IMR-90 (cell line): ENCODE measurements at regions not wholly inside any gene's neighbourhood (a gene's known extent, or its start where the extent isn't known, plus 50 kb on each side); places are given as distances from the start of the nearest gene placed in this dataset.

ENCODE experiments used
- ATAC-seq: fragments of 200-7000 bp; cut with Tn5 transposase; 2 replicates; pipeline ENCODE4 v1.9.1; 2020; ENCODE audit warnings: low read depth, mild to moderate bottlenecking, moderate library complexity
- BruUV-seq: library from RNA; stranded (reverse); fragments of 400-500 nt; replicated peaks from 2 replicates; lab custom pipeline; 2021; lab: Mats Ljungman, UMichigan
- CTCF ChIA-PET: fragments of 300-600 bp; formaldehyde crosslinking; extraction: SDS; loops from one replicate; lab custom pipeline; 2021; ENCODE audit warnings: antibody characterized with exemption; lab: Yijun Ruan, JAX
- POLR2A ChIA-PET: fragments of 300-600 bp; sonication (Branson Sonifier 250); formaldehyde crosslinking; loops from one replicate; lab custom pipeline; 2022; ENCODE audit warnings: antibody characterized with exemption; ENCODE audit not compliant: unreplicated experiment; lab: Charles Lee
- DNase-seq: peaks from one replicate; pipeline ENCODE4 v3.0.0; 2013
- H2AFZ ChIP-seq: replicated peaks from 2 replicates; pipeline ENCODE3; 2013; ENCODE audit warnings: low read length, mild to moderate bottlenecking; ENCODE audit not compliant: poor library complexity
- H2AK5ac ChIP-seq: 2 replicates; pipeline ENCODE4 v1.6.1; 2013; ENCODE audit warnings: low read depth, low read length, inconsistent platforms
- H2AK9ac ChIP-seq: replicated peaks from 2 replicates; pipeline ENCODE3; 2013; ENCODE audit warnings: mild to moderate bottlenecking, low read depth, low read length, moderate library complexity; ENCODE audit not compliant: poor library complexity
- H2BK120ac ChIP-seq: 2 replicates; pipeline ENCODE4 v1.6.1; 2013; ENCODE audit warnings: low read depth, low read length, inconsistent platforms
- H2BK15ac ChIP-seq: 3 replicates; pipeline ENCODE4 v1.6.1; 2013; ENCODE audit warnings: low read depth, low read length, inconsistent platforms
- H2BK20ac ChIP-seq: 2 replicates; pipeline ENCODE4 v1.6.1; 2013; ENCODE audit warnings: low read depth, mild to moderate bottlenecking, inconsistent platforms, low read length, moderate library complexity
- H2BK5ac ChIP-seq: 2 replicates; pipeline ENCODE4 v1.6.1; 2013; ENCODE audit warnings: mild to moderate bottlenecking, low read depth, low read length, inconsistent platforms; ENCODE audit not compliant: poor library complexity, severe bottlenecking
- H3K14ac ChIP-seq: replicated peaks from 2 replicates; pipeline ENCODE4 v1.6.1; 2013; ENCODE audit warnings: low read depth, low read length, inconsistent platforms
- H3K18ac ChIP-seq: 2 replicates; pipeline ENCODE4 v1.6.1; 2013; ENCODE audit warnings: low read depth, low read length, control low read depth
- H3K23ac ChIP-seq: 2 replicates; pipeline ENCODE4 v1.6.1; 2013; ENCODE audit warnings: low read depth, low read length, inconsistent platforms
- H3K27ac ChIP-seq: 2 replicates; pipeline ENCODE4 v1.5.1; 2013; ENCODE audit warnings: mild to moderate bottlenecking, control low read depth, low read length; ENCODE audit not compliant: insufficient read depth
- H3K27me3 ChIP-seq: 2 replicates; pipeline ENCODE4 v1.6.1; 2013; ENCODE audit warnings: low read length; ENCODE audit not compliant: control insufficient read depth, insufficient read depth
- H3K36me3 ChIP-seq: 2 replicates; pipeline ENCODE4 v1.6.1; 2013; ENCODE audit warnings: low read length, mixed read lengths; ENCODE audit not compliant: control insufficient read depth, insufficient read depth
- H3K4ac ChIP-seq: 2 replicates; pipeline ENCODE4 v1.6.1; 2013; ENCODE audit warnings: low read depth, low read length, inconsistent platforms
- H3K4me1 ChIP-seq: 2 replicates; pipeline ENCODE4 v1.6.1; 2013; ENCODE audit warnings: low read length, mixed read lengths; ENCODE audit not compliant: control insufficient read depth, insufficient read depth
- H3K4me2 ChIP-seq: 2 replicates; pipeline ENCODE4 v1.6.1; 2013; ENCODE audit warnings: low read depth, mild to moderate bottlenecking, control low read depth, low read length, moderate library complexity
- H3K4me3 ChIP-seq: 2 replicates; pipeline ENCODE4 v1.5.1; 2013; ENCODE audit warnings: low read depth, mild to moderate bottlenecking, control low read depth, low read length, moderate library complexity; ENCODE audit not compliant: insufficient read depth
- H3K56ac ChIP-seq: 2 replicates; pipeline ENCODE4 v1.6.1; 2013; ENCODE audit warnings: low read length, inconsistent platforms; ENCODE audit not compliant: insufficient read depth; ENCODE audit errors: extremely low read depth
- H3K79me1 ChIP-seq, 2 experiments: 2 replicates each; pipeline ENCODE4 v1.6.1; 2013; ENCODE audit warnings: low read length in 2 of 2, inconsistent platforms in 1 of 2, low read depth in 1 of 2
- H3K9ac ChIP-seq: 2 replicates; pipeline ENCODE4 v1.6.1; 2013; ENCODE audit warnings: low read depth, low read length, control low read depth
- H3K9me1 ChIP-seq: 2 replicates; pipeline ENCODE4 v1.6.1; 2013; ENCODE audit warnings: low read length, inconsistent platforms; ENCODE audit not compliant: insufficient read depth
- H3K9me3 ChIP-seq: 2 replicates; pipeline ENCODE4 v1.6.1; 2013; ENCODE audit warnings: low read length; ENCODE audit not compliant: control insufficient read depth, insufficient read depth
- H4K20me1 ChIP-seq: 2 replicates; pipeline ENCODE4 v1.6.1; 2013; ENCODE audit warnings: low read length, inconsistent platforms; ENCODE audit not compliant: insufficient read depth
- H4K5ac ChIP-seq: 2 replicates; pipeline ENCODE4 v1.6.1; 2013; ENCODE audit warnings: mild to moderate bottlenecking, low read depth, low read length, control low read depth
- H4K8ac ChIP-seq, 2 experiments: 2 replicates each; pipeline ENCODE4 v1.6.1; 2013; ENCODE audit warnings: low read depth in 2 of 2, low read length in 2 of 2, control low read depth in 1 of 2, inconsistent platforms in 1 of 2
- H4K91ac ChIP-seq: 2 replicates; pipeline ENCODE4 v1.6.1; 2013; ENCODE audit warnings: low read depth, low read length, inconsistent platforms; ENCODE audit not compliant: insufficient read depth
- BHLHE40 ChIP-seq: fragments of 150-350 bp; IDR thresholded peaks from 2 replicates; pipeline ENCODE4 v1.6.1; 2016; ENCODE audit warnings: mild to moderate bottlenecking, low read depth, low read length
- CEBPB ChIP-seq: IDR thresholded peaks from 2 replicates; pipeline ENCODE4 v1.6.1; 2012; ENCODE audit warnings: low read depth, low read length, improper control_type of control experiment
- CHD1 ChIP-seq: IDR thresholded peaks from 2 replicates; pipeline ENCODE4 v1.6.1; 2012; ENCODE audit warnings: low read depth, low read length, improper control_type of control experiment
- FOS ChIP-seq: fragments of 150-350 bp; IDR thresholded peaks from 2 replicates; pipeline ENCODE4 v1.6.1; 2016; ENCODE audit warnings: low read depth, low read length
- MAFK ChIP-seq: IDR thresholded peaks from 2 replicates; pipeline ENCODE4 v1.6.1; 2012; ENCODE audit warnings: low read depth, low read length, improper control_type of control experiment
- MAZ ChIP-seq: IDR thresholded peaks from 2 replicates; pipeline ENCODE4 v1.6.1; 2012; ENCODE audit warnings: low read depth, mild to moderate bottlenecking, low read length, improper control_type of control experiment, moderate library complexity, borderline replicate concordance
- MXI1 ChIP-seq: IDR thresholded peaks from 2 replicates; pipeline ENCODE4 v1.6.1; 2012; ENCODE audit warnings: low read depth, mild to moderate bottlenecking, low read length, moderate library complexity, borderline replicate concordance
- NFE2L2 ChIP-seq: fragments of 150-350 bp; IDR thresholded peaks from 2 replicates; pipeline ENCODE4 v1.6.1; 2016; ENCODE audit warnings: low read depth, mild to moderate bottlenecking, low read length
- POLR2A ChIP-seq: IDR thresholded peaks from 2 replicates; pipeline ENCODE4 v1.6.1; 2012; ENCODE audit warnings: mild to moderate bottlenecking, low read depth, low read length
- RAD21 ChIP-seq: IDR thresholded peaks from 2 replicates; pipeline ENCODE4 v1.6.1; 2012; ENCODE audit warnings: low read length, improper control_type of control experiment
- RCOR1 ChIP-seq: IDR thresholded peaks from 2 replicates; pipeline ENCODE4 v1.6.1; 2012; ENCODE audit warnings: mild to moderate bottlenecking, low read length, improper control_type of control experiment; ENCODE audit not compliant: insufficient replicate concordance
- RFX5 ChIP-seq: IDR thresholded peaks from 2 replicates; pipeline ENCODE4 v1.8.0; 2012; ENCODE audit warnings: low read depth, mild to moderate bottlenecking, low read length, moderate library complexity
- SMC3 ChIP-seq: fragments of 150-350 bp; IDR thresholded peaks from 2 replicates; pipeline ENCODE4 v1.6.1; 2016; ENCODE audit warnings: low read depth, mild to moderate bottlenecking, antibody characterized with exemption, low read length, moderate library complexity
- WGBS, 2 experiments: methylation state at CpG; one replicate each; pipeline versions ENCODE4 v1.1.5 to v1.1.7; 2013; ENCODE audit warnings: missing lambda C conversion rate in 2 of 2; ENCODE audit not compliant: insufficient read length in 1 of 2; ENCODE audit errors: extremely low coverage in 2 of 2; 5-methylcytosine and 5-hydroxymethylcytosine counted together
- dilution Hi-C: fragments of 300-500 bp; cut with HindIII; formaldehyde crosslinking; loops from one replicate; pipeline ENCODE4 v1.14.3; 2018; ENCODE audit warnings: low sequenced_read_pairs; ENCODE audit not compliant: unreplicated experiment
- in situ Hi-C: fragments of 300-500 bp; cut with MboI; formaldehyde crosslinking; loops from 3 replicates; pipeline ENCODE4 v1.14.3; 2019; ENCODE audit warnings: low sequenced_read_pairs, inconsistent platforms, mixed read lengths
- intact Hi-C: fragments of 100-400 bp; cut with micrococcal nuclease; formaldehyde crosslinking; loops from 2 replicates; pipeline ENCODE4 v1.10.0; 2022
- TF ChIP-seq, protein P1 (sequence below): fragments of 150-350 bp; IDR thresholded peaks from 2 replicates; pipeline ENCODE4 v1.6.1; 2017; ENCODE audit warnings: mild to moderate bottlenecking, antibody characterized with exemption, low read length, low read depth
- TF ChIP-seq, protein P2 (sequence below): conservative IDR thresholded peaks from 2 replicates; pipeline ENCODE4 v1.5.1; 2012; ENCODE audit warnings: mild to moderate bottlenecking, low read depth, low read length, improper control_type of control experiment
- TF ChIP-seq, protein P3 (sequence below): fragments of 150-350 bp; IDR thresholded peaks from 2 replicates; pipeline ENCODE4 v1.6.1; 2016; ENCODE audit warnings: low read depth, mild to moderate bottlenecking, low read length, moderate library complexity, borderline replicate concordance

DNA sequence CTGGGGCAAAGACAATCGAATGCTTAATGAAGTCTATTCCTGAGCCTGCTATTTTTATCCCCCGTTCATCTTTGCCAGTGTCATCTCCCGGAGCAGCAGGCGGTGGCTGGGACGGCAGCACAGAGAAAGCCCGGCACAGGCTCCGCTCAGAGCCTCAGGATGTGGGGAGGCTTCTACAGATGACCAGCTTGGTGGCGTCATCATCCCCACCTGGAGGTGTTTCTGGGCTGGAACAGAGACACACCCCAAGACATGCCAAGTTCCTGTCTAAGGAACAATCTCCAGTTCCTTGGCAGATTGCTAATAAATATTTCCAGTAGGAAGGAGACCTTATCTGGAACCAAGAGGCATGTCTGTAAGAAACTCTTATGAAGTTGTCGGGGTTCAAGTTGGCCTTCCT is 552.4 kb upstream of the MGMT start:
- H3K4me1 ChIP-seq: no peaks in the 10 kb centered on the region
- ATAC-seq (no peak), DNase-seq (no peak)
- in situ Hi-C loops: no loop called here
- peaks cover 37% of the 10 kb centered on the region for H3K9me3 ChIP-seq
- no peak overlapping the region for H3K18ac ChIP-seq
- intact Hi-C loops: no loop called here
- no peak overlapping the region for H3K4ac ChIP-seq
- no peak overlapping the region for H3K14ac ChIP-seq
- H4K8ac ChIP-seq: no peak overlapping the region
- H2AFZ ChIP-seq: no peak overlapping the region
- no peaks in the 10 kb centered on the region for H3K27me3 ChIP-seq
- H2BK20ac ChIP-seq: no peak overlapping the region
- no peak overlapping the region for H3K4me2 ChIP-seq
- no peak overlapping the region for H2AK9ac ChIP-seq
- BruUV-seq: no TSS peak
- ChIA-PET CTCF (no interaction called here), POLR2A (no interaction called here)
- no peak overlapping the region for H3K56ac ChIP-seq
- dilution Hi-C loops: no loop called here
- no peak overlapping the region for H2BK120ac ChIP-seq
- no peak overlapping the region for H2AK5ac ChIP-seq
- no peaks in the 10 kb centered on the region for H3K79me1 ChIP-seq
- H2BK5ac ChIP-seq: no peak overlapping the region
- H4K20me1 ChIP-seq: no peaks in the 10 kb centered on the region
- H4K5ac ChIP-seq: no peak overlapping the region
- H2BK15ac ChIP-seq: no peak overlapping the region
- no peaks in the 10 kb centered on the region for H3K36me3 ChIP-seq
- no peak overlapping the region for H3K4me3 ChIP-seq
- WGBS, 2 experiments: 40% methylated on average over 1 of the region's 9 CpGs; no CpG with 5 or more reads in 1 of the 2 experiments
- TF ChIP-seq FOS (no peak), CEBPB (no peak), BHLHE40 (no peak), SMC3 (no peak), MAZ (no peak), POLR2A (no peak), CHD1 (no peak), RFX5 (no peak), MXI1 (no peak), RCOR1 (no peak), RAD21 (no peak), MAFK (no peak), NFE2L2 (no peak)
- TF ChIP-seq, protein P1, sequence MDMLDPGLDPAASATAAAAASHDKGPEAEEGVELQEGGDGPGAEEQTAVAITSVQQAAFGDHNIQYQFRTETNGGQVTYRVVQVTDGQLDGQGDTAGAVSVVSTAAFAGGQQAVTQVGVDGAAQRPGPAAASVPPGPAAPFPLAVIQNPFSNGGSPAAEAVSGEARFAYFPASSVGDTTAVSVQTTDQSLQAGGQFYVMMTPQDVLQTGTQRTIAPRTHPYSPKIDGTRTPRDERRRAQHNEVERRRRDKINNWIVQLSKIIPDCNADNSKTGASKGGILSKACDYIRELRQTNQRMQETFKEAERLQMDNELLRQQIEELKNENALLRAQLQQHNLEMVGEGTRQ: no peak
- TF ChIP-seq, protein P2, sequence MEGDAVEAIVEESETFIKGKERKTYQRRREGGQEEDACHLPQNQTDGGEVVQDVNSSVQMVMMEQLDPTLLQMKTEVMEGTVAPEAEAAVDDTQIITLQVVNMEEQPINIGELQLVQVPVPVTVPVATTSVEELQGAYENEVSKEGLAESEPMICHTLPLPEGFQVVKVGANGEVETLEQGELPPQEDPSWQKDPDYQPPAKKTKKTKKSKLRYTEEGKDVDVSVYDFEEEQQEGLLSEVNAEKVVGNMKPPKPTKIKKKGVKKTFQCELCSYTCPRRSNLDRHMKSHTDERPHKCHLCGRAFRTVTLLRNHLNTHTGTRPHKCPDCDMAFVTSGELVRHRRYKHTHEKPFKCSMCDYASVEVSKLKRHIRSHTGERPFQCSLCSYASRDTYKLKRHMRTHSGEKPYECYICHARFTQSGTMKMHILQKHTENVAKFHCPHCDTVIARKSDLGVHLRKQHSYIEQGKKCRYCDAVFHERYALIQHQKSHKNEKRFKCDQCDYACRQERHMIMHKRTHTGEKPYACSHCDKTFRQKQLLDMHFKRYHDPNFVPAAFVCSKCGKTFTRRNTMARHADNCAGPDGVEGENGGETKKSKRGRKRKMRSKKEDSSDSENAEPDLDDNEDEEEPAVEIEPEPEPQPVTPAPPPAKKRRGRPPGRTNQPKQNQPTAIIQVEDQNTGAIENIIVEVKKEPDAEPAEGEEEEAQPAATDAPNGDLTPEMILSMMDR: no peak
- TF ChIP-seq, protein P3, sequence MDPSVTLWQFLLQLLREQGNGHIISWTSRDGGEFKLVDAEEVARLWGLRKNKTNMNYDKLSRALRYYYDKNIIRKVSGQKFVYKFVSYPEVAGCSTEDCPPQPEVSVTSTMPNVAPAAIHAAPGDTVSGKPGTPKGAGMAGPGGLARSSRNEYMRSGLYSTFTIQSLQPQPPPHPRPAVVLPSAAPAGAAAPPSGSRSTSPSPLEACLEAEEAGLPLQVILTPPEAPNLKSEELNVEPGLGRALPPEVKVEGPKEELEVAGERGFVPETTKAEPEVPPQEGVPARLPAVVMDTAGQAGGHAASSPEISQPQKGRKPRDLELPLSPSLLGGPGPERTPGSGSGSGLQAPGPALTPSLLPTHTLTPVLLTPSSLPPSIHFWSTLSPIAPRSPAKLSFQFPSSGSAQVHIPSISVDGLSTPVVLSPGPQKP: no peak
- no peaks in the 10 kb centered on the region for H3K9me1 ChIP-seq
- no peak overlapping the region for H3K9ac ChIP-seq
- no peak overlapping the region for H3K23ac ChIP-seq
- H4K91ac ChIP-seq: no peak overlapping the region
- no peak overlapping the region for H3K27ac ChIP-seq
